BLaER1 treated with 17β-estradiol and CSF1 and Interleukin-3, amounts not matched to agents 10 nM and 100 nM (cell line): ENCODE measurements at regions not wholly inside any gene's neighbourhood (a gene's known extent, or its start where the extent isn't known, plus 50 kb on each side); places are given as distances from the start of the nearest gene placed in this dataset.

Experiments used
- H3K27ac ChIP-seq, 11 experiments: shearing (Covaris generic); formaldehyde crosslinking; 2 replicates each; pipeline ENCODE4 v1.8.1; 2022
- H3K27me3 ChIP-seq, 11 experiments: shearing (Covaris generic); formaldehyde crosslinking; 2 replicates each; pipeline ENCODE4 v1.8.1; 2022
- H3K36me3 ChIP-seq, 11 experiments: shearing (Covaris generic); formaldehyde crosslinking; 2 replicates each; pipeline ENCODE4 v1.8.1; 2022
- H3K4me1 ChIP-seq, 10 experiments: shearing (Covaris generic); formaldehyde crosslinking; 2 replicates each; pipeline ENCODE4 v1.8.1; 2022
- H3K4me2 ChIP-seq, 11 experiments: shearing (Covaris generic); formaldehyde crosslinking; 2 replicates each; pipeline ENCODE4 v1.8.1; 2022
- H3K4me3 ChIP-seq, 10 experiments: shearing (Covaris generic); formaldehyde crosslinking; 2 replicates each; pipeline ENCODE4 v1.8.1; 2022
- H3K9ac ChIP-seq, 11 experiments: shearing (Covaris generic); formaldehyde crosslinking; 2 replicates each; pipeline ENCODE4 v1.8.1; 2022
- H3K9me3 ChIP-seq, 11 experiments: shearing (Covaris generic); formaldehyde crosslinking; replicated peaks in 1 of 11; 2 replicates each; pipeline ENCODE4 v1.8.1; 2022
- H4K20me1 ChIP-seq, 11 experiments: shearing (Covaris generic); formaldehyde crosslinking; 2 replicates each; pipeline ENCODE4 v1.8.1; 2022
- Cebpa-rat ChIP-seq, 11 experiments: shearing (Covaris generic); IDR thresholded peaks; 2 replicates each; pipeline ENCODE4 v1.8.1; 2022

GRCh38 chr1:188462837-188463236 lies 1634.1 kb downstream of the PLA2G4A start:
- Histone ChIP-seq H3K4me2 (no peak overlapping the region), H3K4me1 (no peaks in the 10 kb centered on the region), H3K4me3 (no peak overlapping the region), H3K9me3 (no peaks in the 10 kb centered on the region), H3K9ac (no peak overlapping the region), H3K27me3 (no peaks in the 10 kb centered on the region), H3K27ac (no peak overlapping the region), H4K20me1 (no peaks in the 10 kb centered on the region), H3K36me3 (no peaks in the 10 kb centered on the region)
- TF ChIP-seq Cebpa-rat (IDR thresholded peaks at IDR 0.05), result no peak

- no peak overlapping the region for H3K4me3 ChIP-seq
- no peaks in the 10 kb centered on the region for H3K27me3 ChIP-seq
- TF ChIP-seq Cebpa-rat (IDR thresholded peaks at IDR 0.05), result no peak
- H3K9ac ChIP-seq, result no peak overlapping the region
- no peaks in the 10 kb centered on the region for H3K9me3 ChIP-seq
- H3K4me2 ChIP-seq, result no peak overlapping the region
- no peaks in the 10 kb centered on the region for H3K36me3 ChIP-seq
- H4K20me1 ChIP-seq, result no peaks in the 10 kb centered on the region
- H3K27ac ChIP-seq, result no peak overlapping the region
- H3K4me1 ChIP-seq, result no peaks in the 10 kb centered on the region
Measured at GRCh38 chr1:188463919-188464318, 1635.2 kb downstream of the PLA2G4A start.

DNA sequence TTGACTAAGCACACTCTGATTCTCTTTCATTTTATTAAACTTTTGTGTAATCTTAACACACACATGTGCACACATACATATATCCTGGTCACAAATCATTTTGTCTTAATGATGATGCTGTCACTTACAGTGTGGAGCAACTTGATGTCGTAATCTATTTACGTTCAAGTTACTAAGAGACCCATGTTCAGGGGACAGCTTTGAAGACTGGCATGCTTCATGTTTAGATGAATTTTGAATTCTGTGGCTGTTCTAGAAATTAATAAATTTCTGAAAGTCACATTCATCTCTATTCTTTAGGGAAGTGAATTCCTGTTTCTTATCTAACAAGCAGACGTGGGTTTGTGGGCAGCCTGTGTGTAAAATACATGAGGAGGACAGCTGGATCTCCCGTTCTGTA lies 1637.8 kb downstream of the PLA2G4A start:
- Histone ChIP-seq H3K4me2 (no peak overlapping the region), H3K36me3 (no peaks in the 10 kb centered on the region), H3K27me3 (no peaks in the 10 kb centered on the region), H3K4me1 (no peaks in the 10 kb centered on the region), H3K4me3 (no peak overlapping the region), H4K20me1 (no peaks in the 10 kb centered on the region), H3K27ac (no peak overlapping the region), H3K9me3 (no peaks in the 10 kb centered on the region), H3K9ac (no peak overlapping the region)
- TF ChIP-seq Cebpa-rat (IDR thresholded peaks at IDR 0.05), result no peak

GRCh38 chr1:188476606-188477005 lies 1647.9 kb downstream of the PLA2G4A start:
- no peak overlapping the region for H3K4me2 ChIP-seq
- H3K27me3 ChIP-seq, result no peaks in the 10 kb centered on the region
- H3K9me3 ChIP-seq, result no peaks in the 10 kb centered on the region
- H3K4me3 ChIP-seq, result no peak overlapping the region
- no peak for TF ChIP-seq Cebpa-rat (IDR thresholded peaks at IDR 0.05)
- H3K9ac ChIP-seq, result no peak overlapping the region
- H3K4me1 ChIP-seq, result no peaks in the 10 kb centered on the region
- H3K27ac ChIP-seq, result no peak overlapping the region
- H4K20me1 ChIP-seq, result no peaks in the 10 kb centered on the region
- H3K36me3 ChIP-seq, result no peaks in the 10 kb centered on the region

GRCh38 chr1:188489336-188490112 lies 1660.8 kb downstream of the PLA2G4A start:
- Histone ChIP-seq H3K4me3 (no peak overlapping the region), H3K27me3 (no peaks in the 10 kb centered on the region), H3K4me1 (no peaks in the 10 kb centered on the region), H3K9me3 (no peaks in the 10 kb centered on the region), H3K36me3 (no peaks in the 10 kb centered on the region), H4K20me1 (no peaks in the 10 kb centered on the region), H3K9ac (no peak overlapping the region), H3K4me2 (no peak overlapping the region), H3K27ac (no peak overlapping the region)
- no peak for TF ChIP-seq Cebpa-rat (IDR thresholded peaks at IDR 0.05)

- no peak for TF ChIP-seq Cebpa-rat (IDR thresholded peaks at IDR 0.05)
- Histone ChIP-seq H3K27me3 (no peaks in the 10 kb centered on the region), H3K4me3 (no peak overlapping the region), H3K4me1 (no peaks in the 10 kb centered on the region), H3K4me2 (no peak overlapping the region), H3K9ac (no peak overlapping the region), H3K27ac (no peak overlapping the region), H4K20me1 (no peaks in the 10 kb centered on the region), H3K36me3 (no peaks in the 10 kb centered on the region), H3K9me3 (peaks cover 0 to 10% (median 6%) of the 10 kb centered on the region in 11 experiments; a peak in 13 of 22 replicates)
Measured at GRCh38 chr1:188496506-188496905, 1667.8 kb downstream of the PLA2G4A start.

DNA sequence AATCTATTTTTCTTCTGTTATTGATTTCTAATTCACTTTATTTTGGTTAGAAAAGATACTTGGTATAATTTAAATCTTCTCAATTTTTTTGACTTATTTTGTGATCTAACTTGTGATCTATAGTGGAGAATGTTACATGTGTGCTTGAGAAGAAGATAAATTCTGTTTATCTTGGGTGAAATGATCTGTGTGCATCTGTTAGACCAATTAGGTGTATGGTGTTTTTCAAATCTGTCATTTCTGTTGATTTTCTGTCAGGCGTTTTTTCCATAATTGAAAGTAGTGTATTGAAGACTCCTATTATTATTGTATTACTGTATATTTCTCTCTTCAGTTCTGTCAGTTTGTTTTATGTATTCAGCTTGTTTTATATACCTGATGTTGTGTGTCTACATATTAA lies 1668.3 kb downstream of the PLA2G4A start:
- Histone ChIP-seq H3K4me3 (no peak overlapping the region), H3K4me1 (no peaks in the 10 kb centered on the region), H4K20me1 (no peaks in the 10 kb centered on the region), H3K27me3 (no peaks in the 10 kb centered on the region), H3K27ac (no peak overlapping the region), H3K4me2 (no peak overlapping the region), H3K36me3 (no peaks in the 10 kb centered on the region), H3K9me3 (peaks cover 0 to 10% (median 6%) of the 10 kb centered on the region in 11 experiments; a peak in 13 of 22 replicates), H3K9ac (no peak overlapping the region)
- TF ChIP-seq Cebpa-rat (IDR thresholded peaks at IDR 0.05), result no peak

- peaks cover 0 to 10% (median 6%) of the 10 kb centered on the region in 11 experiments; a peak in 13 of 22 replicates for H3K9me3 ChIP-seq
- H3K36me3 ChIP-seq, result no peaks in the 10 kb centered on the region
- no peaks in the 10 kb centered on the region for H4K20me1 ChIP-seq
- H3K4me3 ChIP-seq, result no peak overlapping the region
- H3K4me2 ChIP-seq, result no peak overlapping the region
- H3K27ac ChIP-seq, result no peak overlapping the region
- H3K27me3 ChIP-seq, result no peaks in the 10 kb centered on the region
- no peak overlapping the region for H3K9ac ChIP-seq
- no peak for TF ChIP-seq Cebpa-rat (IDR thresholded peaks at IDR 0.05)
- no peaks in the 10 kb centered on the region for H3K4me1 ChIP-seq
Measured at GRCh38 chr1:188499690-188500089, 1670.9 kb downstream of the PLA2G4A start.

- no peaks in the 10 kb centered on the region for H3K36me3 ChIP-seq
- H3K27me3 ChIP-seq, result no peaks in the 10 kb centered on the region
- H3K4me3 ChIP-seq, result no peak overlapping the region
- no peak overlapping the region for H3K4me2 ChIP-seq
- H3K9ac ChIP-seq, result no peak overlapping the region
- no peaks in the 10 kb centered on the region for H3K4me1 ChIP-seq
- no peak for TF ChIP-seq Cebpa-rat (IDR thresholded peaks at IDR 0.05)
- H4K20me1 ChIP-seq, result no peaks in the 10 kb centered on the region
- no peak overlapping the region for H3K27ac ChIP-seq
- no peaks in the 10 kb centered on the region for H3K9me3 ChIP-seq
Measured at GRCh38 chr1:188514917-188515316, 1686.2 kb downstream of the PLA2G4A start.

GRCh38 chr1:188517139-188517538 lies 1688.4 kb downstream of the PLA2G4A start:
- Histone ChIP-seq H3K9ac (no peak overlapping the region), H3K9me3 (no peaks in the 10 kb centered on the region), H3K4me1 (no peaks in the 10 kb centered on the region), H3K4me2 (no peak overlapping the region), H3K27me3 (no peaks in the 10 kb centered on the region), H4K20me1 (no peaks in the 10 kb centered on the region), H3K27ac (no peak overlapping the region), H3K36me3 (no peaks in the 10 kb centered on the region), H3K4me3 (no peak overlapping the region)
- no peak for TF ChIP-seq Cebpa-rat (IDR thresholded peaks at IDR 0.05)
